Vagina (tissue), 2 donors: ENCODE measurements at regions not wholly inside any gene's neighbourhood (a gene's known extent, or its start where the extent isn't known, plus 50 kb on each side); places are given as distances from the start of the nearest gene placed in this dataset.

ENCODE experiments used
- DNase-seq, 2 donors: peaks; one replicate each; pipeline ENCODE4 v3.0.0-alpha.2; 2017; ENCODE audit errors: extremely low spot score in 2 of 2
- H3K27ac ChIP-seq: fragments of 200-600 bp; sonication (generic); one replicate; pipeline ENCODE4 v1.5.1; 2019
- H3K27me3 ChIP-seq: fragments of 200-600 bp; sonication (generic); one replicate; pipeline ENCODE4 v1.5.1; 2019
- H3K36me3 ChIP-seq, 2 donors: fragments of 200-600 bp; sonication (generic); one replicate each; pipeline ENCODE4 v1.5.1; 2017 to 2019
- H3K4me1 ChIP-seq: fragments of 200-600 bp; sonication (generic); one replicate; pipeline ENCODE4 v1.5.1; 2019
- H3K4me3 ChIP-seq, 2 donors: fragments of 200-600 bp; sonication (generic); 1 replicate in 1 of 2; 2 replicates in 1 of 2; pipeline ENCODE4 v1.5.1; 2016 to 2019
- H3K9me3 ChIP-seq: fragments of 200-600 bp; sonication (generic); one replicate; pipeline ENCODE4 v1.5.1; 2019
- CTCF ChIP-seq, 3 experiments: fragments of 450-650 bp in 2 of 3; fragments of 200-600 bp in 1 of 3; sonication (generic) in 1 of 3; IDR thresholded peaks; one replicate each; pipeline ENCODE4 v1.5.1; 2017 to 2019; ENCODE audit warnings: antibody characterized with exemption in 3 of 3, mild to moderate bottlenecking in 2 of 3, moderate library complexity in 2 of 3
- POLR2A ChIP-seq, 2 donors: fragments of 450-650 bp; IDR thresholded peaks; one replicate each; pipeline ENCODE4 v1.6.1; 2017; ENCODE audit warnings: antibody characterized with exemption in 2 of 2, mild to moderate bottlenecking in 2 of 2, moderate library complexity in 2 of 2
- POLR2AphosphoS5 ChIP-seq, 2 donors: sonication (generic); formaldehyde crosslinking; IDR thresholded peaks; one replicate each; pipeline ENCODE4 v1.9.0; 2017; ENCODE audit warnings: antibody characterized with exemption in 2 of 2, mild to moderate bottlenecking in 2 of 2, low read depth in 1 of 2; ENCODE audit not compliant: insufficient read depth in 1 of 2
- intact Hi-C: fragments of 100-400 bp; cut with DNase I; formaldehyde crosslinking; loops from one replicate; pipeline ENCODE4 v1.15.1; 2023

GRCh38 chr2:192577706-192578105 is 383.0 kb upstream of the TMEFF2 start:
- Histone ChIP-seq H3K27ac (no peak overlapping the region), H3K27me3 (no peaks in the 10 kb centered on the region), H3K4me1 (no peaks in the 10 kb centered on the region), H3K4me3 (no peak overlapping the region), H3K36me3 (no peaks in the 10 kb centered on the region), H3K9me3 (no peaks in the 10 kb centered on the region)
- DNase-seq: no peak
- no peak for TF ChIP-seq CTCF (IDR thresholded peaks at IDR 0.05)
- TF ChIP-seq POLR2AphosphoS5 (IDR thresholded peaks at IDR 0.05; ENCODE audit: insufficient read depth in 1 of 2, low read depth in 1 of 2): no peak
- TF ChIP-seq POLR2A (IDR thresholded peaks at IDR 0.05): no peak
- intact Hi-C loops: no loop called here

- TF ChIP-seq CTCF (IDR thresholded peaks at IDR 0.05) (no peak), POLR2A (IDR thresholded peaks at IDR 0.05) (no peak), POLR2AphosphoS5 (IDR thresholded peaks at IDR 0.05; ENCODE audit: insufficient read depth in 1 of 2, low read depth in 1 of 2) (no peak)
- no peaks in the 10 kb centered on the region for H3K4me1 ChIP-seq
- H3K36me3 ChIP-seq: no peaks in the 10 kb centered on the region
- no peaks in the 10 kb centered on the region for H3K27me3 ChIP-seq
- no peak overlapping the region for H3K27ac ChIP-seq
- intact Hi-C loops: no loop called here
- no peak for DNase-seq
- no peaks in the 10 kb centered on the region for H3K9me3 ChIP-seq
- H3K4me3 ChIP-seq: no peak overlapping the region
Measured at GRCh38 chr2:192574552-192574951, 379.8 kb upstream of the TMEFF2 start.

GRCh38 chr2:192571636-192572035 is 376.9 kb upstream of the TMEFF2 start:
- H3K4me3 ChIP-seq: no peak overlapping the region
- no peak for DNase-seq
- TF ChIP-seq POLR2A (IDR thresholded peaks at IDR 0.05): no peak
- no peak for TF ChIP-seq POLR2AphosphoS5 (IDR thresholded peaks at IDR 0.05; ENCODE audit: insufficient read depth in 1 of 2, low read depth in 1 of 2)
- no peak for TF ChIP-seq CTCF (IDR thresholded peaks at IDR 0.05)
- intact Hi-C loops: no loop called here
- no peaks in the 10 kb centered on the region for H3K9me3 ChIP-seq
- H3K27ac ChIP-seq: no peak overlapping the region
- no peaks in the 10 kb centered on the region for H3K4me1 ChIP-seq
- H3K27me3 ChIP-seq: no peaks in the 10 kb centered on the region
- H3K36me3 ChIP-seq: no peaks in the 10 kb centered on the region

GRCh38 chr2:192570788-192571187 is 376.1 kb upstream of the TMEFF2 start:
- Histone ChIP-seq H3K4me1 (no peaks in the 10 kb centered on the region), H3K36me3 (no peaks in the 10 kb centered on the region), H3K27ac (no peak overlapping the region), H3K4me3 (no peak overlapping the region), H3K9me3 (no peaks in the 10 kb centered on the region), H3K27me3 (no peaks in the 10 kb centered on the region)
- no peak for TF ChIP-seq CTCF (IDR thresholded peaks at IDR 0.05)
- TF ChIP-seq POLR2A (IDR thresholded peaks at IDR 0.05): no peak
- TF ChIP-seq POLR2AphosphoS5 (IDR thresholded peaks at IDR 0.05; ENCODE audit: insufficient read depth in 1 of 2, low read depth in 1 of 2): no peak
- intact Hi-C loops: no loop called here
- DNase-seq: no peak

- H3K27ac ChIP-seq: no peak overlapping the region
- H3K4me1 ChIP-seq: no peaks in the 10 kb centered on the region
- H3K27me3 ChIP-seq: no peaks in the 10 kb centered on the region
- no peaks in the 10 kb centered on the region for H3K9me3 ChIP-seq
- intact Hi-C loops: no loop called here
- DNase-seq: no peak
- TF ChIP-seq POLR2A (IDR thresholded peaks at IDR 0.05): no peak
- TF ChIP-seq POLR2AphosphoS5 (IDR thresholded peaks at IDR 0.05; ENCODE audit: insufficient read depth in 1 of 2, low read depth in 1 of 2): no peak
- no peak for TF ChIP-seq CTCF (IDR thresholded peaks at IDR 0.05)
- H3K36me3 ChIP-seq: no peaks in the 10 kb centered on the region
- no peak overlapping the region for H3K4me3 ChIP-seq
Measured at GRCh38 chr2:192566863-192567262, 372.1 kb upstream of the TMEFF2 start.
